GM19438 (cell line): ENCODE measurements at regions not wholly inside any gene's neighbourhood (a gene's known extent, or its start where the extent isn't known, plus 50 kb on each side); places are given as distances from the start of the nearest gene placed in this dataset.
"Not testable (repeated sequence)": the region's sequence is repeated elsewhere in the genome, so short reads cannot be mapped to it uniquely, and the experiment has no call there.

ENCODE experiments used
- ATAC-seq: cut with Tn5 transposase; IDR thresholded peaks from one replicate; pipeline ENCODE4 v1.9.1; 2021; ENCODE audit warnings: low read depth; ENCODE audit not compliant: unreplicated experiment

GRCh38 chr12:131272283-131272814, 318.6 kb downstream of the ADGRD1 start:
- ATAC-seq, result not testable (repeated sequence)

GRCh38 chr12:131273291-131273845, 319.7 kb downstream of the ADGRD1 start:
- ATAC-seq, result no peak

GRCh38 chr12:131274061-131274460, 320.4 kb downstream of the ADGRD1 start:
- ATAC-seq, result no peak

GRCh38 chr12:131274906-131275305, 321.2 kb downstream of the ADGRD1 start:
- ATAC-seq, result no peak

GRCh38 chr12:131275824-131276223, 322.1 kb downstream of the ADGRD1 start:
- ATAC-seq, result no peak

- no peak for ATAC-seq
Observed at GRCh38 chr12:131276501-131277185, 322.9 kb downstream of the ADGRD1 start.

- not testable (repeated sequence) for ATAC-seq
Observed at GRCh38 chr12:131277186-131278091, 323.7 kb downstream of the ADGRD1 start.

- not testable (repeated sequence) for ATAC-seq
Observed at GRCh38 chr12:131278451-131279115, 324.9 kb downstream of the ADGRD1 start.

- ATAC-seq, result no peak
Observed at GRCh38 chr12:131279281-131279921, 325.7 kb downstream of the ADGRD1 start.

- no peak for ATAC-seq
Observed at GRCh38 chr12:131280426-131280825, 326.7 kb downstream of the ADGRD1 start.

- no peak for ATAC-seq
Observed at GRCh38 chr12:131281016-131281415, 327.3 kb downstream of the ADGRD1 start.

GRCh38 chr12:131282292-131283080, 328.8 kb downstream of the ADGRD1 start:
- ATAC-seq, result no peak

GRCh38 chr12:131283191-131283861, 329.6 kb downstream of the ADGRD1 start:
- ATAC-seq, result no peak

- ATAC-seq, result not testable (repeated sequence)
Observed at GRCh38 chr12:131283862-131284825, 330.4 kb downstream of the ADGRD1 start.

GRCh38 chr12:131284954-131285904, 331.5 kb downstream of the ADGRD1 start:
- not testable (repeated sequence) for ATAC-seq

GRCh38 chr12:131285905-131286295, 332.2 kb downstream of the ADGRD1 start:
- ATAC-seq, result not testable (repeated sequence)
